ENCODE measurements at regions not wholly inside any gene's neighbourhood (a gene's known extent, or its start where the extent isn't known, plus 50 kb on each side); places are given as distances from the start of the nearest gene placed in this dataset.

DNA sequence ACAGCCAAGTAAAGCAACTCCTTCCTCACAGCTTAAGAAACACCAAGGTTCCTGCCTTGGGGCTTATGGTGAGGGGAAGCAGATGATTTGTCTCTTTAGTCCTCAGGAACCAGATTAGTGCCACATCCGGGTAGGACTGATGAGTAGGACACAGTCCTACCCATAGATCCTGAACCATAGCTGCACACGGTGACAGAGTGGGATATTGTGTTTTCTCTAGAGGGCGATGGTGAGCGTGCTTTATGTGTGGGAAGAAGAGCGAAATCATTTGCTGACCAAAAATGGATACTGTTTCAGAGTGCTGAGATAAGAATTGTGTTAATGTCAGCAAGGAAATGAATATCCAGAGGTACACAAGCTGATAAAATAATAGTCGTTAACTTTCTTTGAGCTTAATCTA is 209.0 kb upstream of the FBXL7 start:
- no peak for TF ChIP-seq POLR2AphosphoS5 (IDR thresholded peaks at IDR 0.05; ENCODE audit: low read depth, low read length)
- TF ChIP-seq, protein P1, sequence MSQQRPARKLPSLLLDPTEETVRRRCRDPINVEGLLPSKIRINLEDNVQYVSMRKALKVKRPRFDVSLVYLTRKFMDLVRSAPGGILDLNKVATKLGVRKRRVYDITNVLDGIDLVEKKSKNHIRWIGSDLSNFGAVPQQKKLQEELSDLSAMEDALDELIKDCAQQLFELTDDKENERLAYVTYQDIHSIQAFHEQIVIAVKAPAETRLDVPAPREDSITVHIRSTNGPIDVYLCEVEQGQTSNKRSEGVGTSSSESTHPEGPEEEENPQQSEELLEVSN (IDR thresholded peaks at IDR 0.05): no peak

All from H1 (cell line).